ENCODE measurements at regions not wholly inside any gene's neighbourhood (a gene's known extent, or its start where the extent isn't known, plus 50 kb on each side); places are given as distances from the start of the nearest gene placed in this dataset.

GRCh38 chr3:160091441-160091840 lies 102.8 kb downstream of the IL12A start:
- TF ChIP-seq CTCF (conservative IDR thresholded peaks at IDR 0.05; ENCODE audit: control insufficient read depth, insufficient read depth, low read depth, low read length) = no peak
- H3K4me3 ChIP-seq (ENCODE audit: control insufficient read depth, low read depth, low read length) = no peak overlapping the region
- no peak for DNase-seq (ENCODE audit: low read depth)

- no peak overlapping the region for H3K4me3 ChIP-seq (ENCODE audit: control insufficient read depth, low read depth, low read length)
- no peak for TF ChIP-seq CTCF (conservative IDR thresholded peaks at IDR 0.05; ENCODE audit: control insufficient read depth, insufficient read depth, low read depth, low read length)
- DNase-seq (ENCODE audit: low read depth) = no peak
Measured at GRCh38 chr3:160092760-160093159, 104.1 kb downstream of the IL12A start.

GRCh38 chr3:160094562-160094961 lies 105.9 kb downstream of the IL12A start:
- DNase-seq (ENCODE audit: low read depth) = no peak
- H3K4me3 ChIP-seq (ENCODE audit: control insufficient read depth, low read depth, low read length) = no peak overlapping the region
- no peak for TF ChIP-seq CTCF (conservative IDR thresholded peaks at IDR 0.05; ENCODE audit: control insufficient read depth, insufficient read depth, low read depth, low read length)

- DNase-seq (ENCODE audit: low read depth) = no peak
- H3K4me3 ChIP-seq (ENCODE audit: control insufficient read depth, low read depth, low read length) = no peak overlapping the region
Measured at GRCh38 chr3:160097478-160097877, 108.8 kb downstream of the IL12A start.

GRCh38 chr3:160098261-160098908 lies 109.8 kb downstream of the IL12A start:
- DNase-seq (ENCODE audit: low read depth) = peak; percentile 50
- H3K4me3 ChIP-seq (ENCODE audit: control insufficient read depth, low read depth, low read length) = no peak overlapping the region
- no peak for TF ChIP-seq CTCF (conservative IDR thresholded peaks at IDR 0.05; ENCODE audit: control insufficient read depth, insufficient read depth, low read depth, low read length)

More at GRCh38 chr3:160097478-160097877, 108.8 kb downstream of the IL12A start:
- TF ChIP-seq CTCF (conservative IDR thresholded peaks at IDR 0.05; ENCODE audit: control insufficient read depth, insufficient read depth, low read depth, low read length) = no peak

- TF ChIP-seq CTCF (conservative IDR thresholded peaks at IDR 0.05; ENCODE audit: control insufficient read depth, insufficient read depth, low read depth, low read length) = no peak
- no peak overlapping the region for H3K4me3 ChIP-seq (ENCODE audit: control insufficient read depth, low read depth, low read length)
- no peak for DNase-seq (ENCODE audit: low read depth)
Measured at GRCh38 chr3:160098926-160099626, 110.4 kb downstream of the IL12A start.

All from fibroblast of mammary gland (primary cell).